ENCODE measurements at regions not wholly inside any gene's neighbourhood (a gene's known extent, or its start where the extent isn't known, plus 50 kb on each side); places are given as distances from the start of the nearest gene placed in this dataset.

DNA sequence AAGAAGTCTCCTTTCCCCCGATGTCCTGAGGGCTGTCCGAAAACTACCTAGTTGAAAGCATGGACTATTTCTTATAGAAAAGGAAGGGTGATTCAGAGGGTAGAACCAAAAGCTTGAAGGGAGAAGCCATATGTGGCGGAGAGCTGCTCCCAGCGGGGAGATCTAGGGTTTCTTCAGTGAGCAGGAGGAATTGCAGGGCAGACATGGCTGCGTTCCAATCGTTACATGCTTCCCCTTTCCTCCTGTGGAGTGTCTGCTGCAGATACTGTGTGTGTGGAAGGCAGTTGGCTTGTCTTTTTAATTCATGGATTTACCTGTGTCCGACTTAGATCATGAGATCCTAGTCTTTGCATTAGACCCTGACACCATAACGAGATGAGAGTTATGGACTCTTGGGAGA, 799.5 kb downstream of the QKI start:
- DNase-seq (ENCODE audit: low read depth), result no peak

DNA sequence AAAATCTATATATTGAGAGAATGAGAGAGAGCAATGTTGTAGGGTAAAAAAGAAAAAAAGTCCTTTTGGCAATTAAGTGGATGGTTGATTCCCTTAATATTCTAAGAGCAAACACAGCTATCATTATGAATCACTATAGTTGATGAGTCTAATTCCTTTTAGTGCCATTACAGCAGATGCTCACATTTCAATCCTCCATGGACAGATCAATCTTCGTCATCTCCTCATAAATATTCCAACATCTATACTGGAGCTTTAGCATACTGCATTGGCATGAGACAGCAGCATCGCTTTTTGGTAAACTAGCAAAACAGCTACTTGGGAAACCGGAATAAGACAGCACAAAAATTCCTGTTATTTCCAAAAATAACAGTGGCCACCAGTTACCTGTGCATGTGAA, 796.7 kb downstream of the QKI start:
- no peak for DNase-seq (ENCODE audit: low read depth)

DNA sequence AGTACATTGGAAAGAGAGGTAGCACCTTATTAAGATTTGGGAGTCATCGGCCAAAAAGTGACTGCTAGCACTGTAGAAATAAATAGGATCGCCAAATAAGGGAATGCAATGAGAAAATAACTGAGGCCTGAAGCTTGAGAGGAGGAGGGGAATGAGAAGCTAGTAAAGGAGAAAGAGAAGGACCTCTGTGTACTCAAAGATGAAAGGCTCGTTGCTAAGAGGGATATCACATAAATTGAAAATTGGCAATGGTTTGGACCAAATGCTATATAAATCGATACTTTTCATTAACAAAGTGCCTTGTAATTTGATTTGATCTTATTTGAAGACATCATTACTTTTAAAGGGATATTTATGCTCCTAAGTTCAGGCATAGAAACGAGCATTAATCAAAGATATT, 796.3 kb downstream of the QKI start:
- no peak for DNase-seq (ENCODE audit: low read depth)

DNA sequence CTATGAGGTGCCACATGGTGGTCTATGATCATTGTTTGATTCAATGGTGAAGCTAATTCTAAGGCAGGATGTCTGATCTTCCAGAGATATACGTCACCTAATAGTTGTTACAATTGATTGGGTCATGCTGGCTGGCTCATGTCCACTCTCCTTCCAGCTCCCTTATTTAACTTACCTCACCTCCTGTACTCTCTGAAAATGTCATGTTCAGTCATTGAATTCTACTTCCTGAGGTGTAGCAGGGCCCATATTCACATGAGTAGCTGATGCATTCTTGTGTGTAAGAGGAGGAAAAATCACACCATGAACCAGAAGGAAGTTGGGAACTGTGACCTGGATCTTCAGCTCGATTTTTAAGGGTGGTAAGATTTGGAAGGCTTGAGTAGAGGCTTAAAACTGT, 795.8 kb downstream of the QKI start:
- no peak for DNase-seq (ENCODE audit: low read depth)

DNA sequence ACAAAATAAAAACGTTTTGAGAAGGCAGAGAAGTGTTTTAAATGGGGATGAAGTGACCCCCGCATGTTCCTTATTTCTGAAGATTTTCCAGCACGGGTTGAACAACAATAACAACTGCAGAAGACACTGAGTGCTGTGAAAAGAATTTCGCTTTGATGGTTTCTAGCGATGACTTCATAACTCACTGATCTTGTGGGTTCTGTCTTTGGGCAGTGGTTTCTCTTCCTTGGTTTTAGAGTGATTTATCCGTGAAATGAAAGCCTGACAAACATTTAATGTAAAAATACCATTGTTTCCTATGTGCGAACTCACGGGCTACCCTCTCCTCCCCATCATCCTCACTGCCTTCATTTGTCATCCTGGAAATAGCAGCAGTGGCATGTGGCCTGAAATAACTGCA, 793.9 kb downstream of the QKI start:
- DNase-seq (ENCODE audit: low read depth), result no peak

DNA sequence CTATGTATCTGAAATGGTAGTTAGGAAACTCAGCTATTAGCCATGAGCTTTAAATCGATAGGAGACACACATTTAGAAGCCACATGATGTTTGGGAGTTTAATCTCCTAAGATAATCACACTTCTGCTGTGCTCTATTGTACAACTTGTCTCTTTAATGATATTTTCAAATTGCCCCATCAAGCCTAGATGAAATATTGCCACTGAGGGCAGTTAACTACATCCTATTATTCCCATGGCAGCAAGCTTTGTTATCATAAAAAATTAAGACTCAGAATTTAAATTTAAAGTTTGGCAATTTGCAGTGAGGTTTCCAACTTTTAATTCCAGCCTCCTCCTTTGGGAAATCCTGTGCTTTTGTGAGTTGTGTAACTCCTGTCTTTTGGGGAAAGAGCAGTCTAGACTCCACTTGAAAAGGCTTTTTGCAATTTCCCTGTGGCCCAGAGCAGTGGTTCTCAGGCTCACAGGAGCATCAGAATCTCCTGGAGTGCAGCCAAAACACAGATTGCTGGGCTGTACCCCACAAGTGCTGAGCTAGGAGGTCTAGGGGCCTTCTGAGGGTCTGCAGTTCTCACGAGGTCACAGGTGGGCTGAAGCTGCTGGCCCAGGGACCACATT, 792.4 kb downstream of the QKI start:
- no peak for DNase-seq (ENCODE audit: low read depth)

DNA sequence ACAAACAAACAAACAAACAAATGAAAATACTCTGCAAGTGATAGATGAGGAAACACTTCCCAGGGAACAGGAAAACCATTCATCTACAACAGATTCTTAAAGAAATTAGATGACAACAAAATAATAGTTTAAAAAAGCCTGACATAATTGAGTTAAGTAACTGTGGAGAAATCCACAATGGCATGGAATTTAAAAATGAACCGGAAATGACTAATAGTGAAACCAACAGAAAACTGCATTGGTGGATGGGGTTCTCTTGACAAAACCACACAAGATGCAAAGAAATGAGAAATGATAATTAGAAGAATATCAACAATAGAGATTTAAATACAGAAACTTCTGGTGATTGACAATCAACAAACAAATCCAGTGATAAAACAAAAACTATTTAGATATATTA, 785.6 kb downstream of the QKI start:
- no peak for DNase-seq (ENCODE audit: low read depth)

DNA sequence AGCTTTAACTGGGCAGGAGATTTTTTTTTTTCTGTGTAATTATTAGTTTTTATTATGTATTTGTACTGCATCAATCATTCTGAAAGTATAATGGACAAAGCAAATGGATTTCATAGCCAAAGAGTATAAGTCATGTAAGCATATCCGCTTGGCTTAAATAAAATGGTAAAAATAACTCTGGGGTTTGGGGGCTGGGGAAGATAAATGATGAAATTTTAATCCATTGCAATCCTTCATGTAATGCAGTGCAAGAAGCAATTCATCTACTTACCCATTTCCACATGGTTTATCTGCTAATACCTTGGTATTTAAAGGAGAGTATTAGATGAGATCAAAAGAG, 781.4 kb downstream of the QKI start:
- DNase-seq (ENCODE audit: low read depth), result no peak

DNA sequence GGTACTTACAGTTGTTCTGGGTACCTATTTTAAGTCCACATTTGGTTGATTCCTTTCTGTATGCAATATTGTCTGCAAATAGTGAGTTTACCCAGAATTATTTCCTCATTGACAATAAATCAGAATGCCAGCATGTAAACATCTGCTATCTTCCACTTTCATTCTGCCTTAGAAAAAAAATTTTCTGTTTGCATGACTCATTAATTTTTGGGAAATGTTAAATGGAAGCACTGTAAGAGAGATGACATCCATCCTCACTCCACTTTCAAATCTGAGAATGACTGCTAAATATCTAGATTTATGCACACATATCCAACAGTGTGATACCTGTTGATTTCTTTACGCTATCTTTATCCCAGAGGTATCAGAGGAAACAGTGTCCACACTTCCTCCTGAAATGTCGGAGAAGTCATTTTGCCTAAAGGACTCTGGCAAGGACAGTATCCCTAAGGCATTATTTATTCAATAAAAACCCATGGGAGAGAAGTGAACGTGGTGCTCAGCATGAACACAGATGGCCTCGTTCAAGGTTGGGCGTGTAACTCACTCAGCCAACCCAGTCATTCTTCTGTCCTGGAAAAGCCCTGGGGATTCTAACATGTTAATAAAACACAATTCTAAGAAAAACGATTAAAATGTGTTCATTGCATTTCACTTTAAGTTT, 780.9 kb downstream of the QKI start:
- no peak for DNase-seq (ENCODE audit: low read depth)

DNA sequence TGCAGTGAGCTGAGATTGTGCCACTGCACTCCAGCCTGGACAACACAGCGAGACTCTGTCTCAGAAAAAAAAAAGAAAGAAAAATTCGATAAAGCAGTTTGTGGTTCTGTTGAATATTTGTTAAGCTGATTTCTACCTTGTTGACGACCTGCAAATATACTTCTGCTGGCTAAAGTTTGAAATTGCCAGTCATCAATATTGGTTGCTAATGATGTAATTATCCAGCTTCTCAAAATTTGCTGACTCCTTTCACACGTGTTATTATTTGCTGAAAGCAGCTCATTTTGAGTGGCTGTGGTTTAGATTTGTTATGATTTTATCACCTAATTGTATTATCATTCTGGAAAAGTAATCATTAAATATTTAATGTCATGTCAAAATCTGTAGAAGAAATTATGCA, 774.3 kb downstream of the QKI start:
- no peak for DNase-seq (ENCODE audit: low read depth)

DNA sequence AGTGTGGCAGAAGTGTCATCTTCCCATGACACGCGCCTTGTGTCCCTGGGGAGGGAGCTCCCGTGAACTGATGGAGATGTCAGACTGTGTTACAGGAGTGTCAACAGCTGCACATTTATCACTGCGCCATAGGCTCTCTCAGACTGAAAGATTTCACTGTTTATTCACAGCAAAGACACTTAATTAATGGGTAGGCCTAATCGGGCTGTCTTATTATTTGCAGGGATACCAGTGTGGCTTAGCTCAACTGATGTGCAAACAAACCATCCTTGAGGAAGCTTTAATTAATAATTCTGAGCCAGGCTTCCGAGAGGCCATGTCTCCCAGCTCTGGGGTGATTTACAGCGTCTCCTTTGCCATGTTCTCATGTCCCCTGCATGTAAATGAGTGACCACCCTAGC, 771.0 kb downstream of the QKI start:
- DNase-seq (ENCODE audit: low read depth), result no peak

DNA sequence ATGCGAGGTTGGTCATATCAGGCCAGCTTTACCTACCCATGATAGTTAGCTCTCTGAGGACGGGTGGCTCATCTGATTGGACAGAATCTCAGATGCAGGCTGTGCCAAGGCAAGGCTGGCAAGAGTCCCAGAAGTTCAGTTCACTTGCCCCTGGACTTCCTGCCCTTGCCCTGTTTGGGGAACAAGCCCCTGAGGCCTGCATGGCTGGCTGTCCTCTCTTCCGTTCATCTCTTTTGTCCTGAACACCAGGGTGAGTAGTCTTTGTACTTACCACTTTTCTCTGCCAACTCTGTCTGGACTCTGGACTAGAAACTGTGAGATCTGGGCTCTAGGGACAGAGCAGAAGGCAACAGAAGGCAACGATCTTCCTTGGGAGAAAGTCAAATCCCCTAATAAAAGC, 769.9 kb downstream of the QKI start:
- no peak for DNase-seq (ENCODE audit: low read depth)

DNA sequence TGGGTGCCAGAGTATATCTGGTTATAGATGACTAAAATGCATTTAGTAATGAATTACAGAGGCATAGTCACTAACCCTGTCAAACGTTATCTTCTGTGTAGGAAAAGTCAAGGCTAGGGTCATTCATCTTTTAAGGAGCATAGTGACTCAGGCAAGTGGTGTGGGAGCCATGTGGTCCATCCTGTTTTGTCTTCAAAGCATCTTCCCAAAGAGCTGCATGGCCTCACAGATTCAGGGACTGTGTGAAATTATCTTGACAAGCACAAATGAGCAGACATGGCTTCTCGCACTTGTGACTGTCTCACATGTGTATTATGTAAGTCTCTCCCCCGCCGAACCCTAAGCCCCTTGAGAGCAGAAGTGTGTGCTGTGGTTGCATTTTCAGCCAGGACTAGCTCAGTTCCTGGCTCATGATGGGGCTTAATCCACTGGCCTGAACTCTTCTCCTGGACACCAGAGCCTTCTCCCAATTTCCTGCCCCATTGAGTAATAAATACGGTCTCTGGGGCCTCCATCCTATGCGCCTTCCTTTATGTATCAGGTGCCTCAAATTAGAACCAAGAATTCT, 769.1 kb downstream of the QKI start:
- DNase-seq (ENCODE audit: low read depth), result no peak

DNA sequence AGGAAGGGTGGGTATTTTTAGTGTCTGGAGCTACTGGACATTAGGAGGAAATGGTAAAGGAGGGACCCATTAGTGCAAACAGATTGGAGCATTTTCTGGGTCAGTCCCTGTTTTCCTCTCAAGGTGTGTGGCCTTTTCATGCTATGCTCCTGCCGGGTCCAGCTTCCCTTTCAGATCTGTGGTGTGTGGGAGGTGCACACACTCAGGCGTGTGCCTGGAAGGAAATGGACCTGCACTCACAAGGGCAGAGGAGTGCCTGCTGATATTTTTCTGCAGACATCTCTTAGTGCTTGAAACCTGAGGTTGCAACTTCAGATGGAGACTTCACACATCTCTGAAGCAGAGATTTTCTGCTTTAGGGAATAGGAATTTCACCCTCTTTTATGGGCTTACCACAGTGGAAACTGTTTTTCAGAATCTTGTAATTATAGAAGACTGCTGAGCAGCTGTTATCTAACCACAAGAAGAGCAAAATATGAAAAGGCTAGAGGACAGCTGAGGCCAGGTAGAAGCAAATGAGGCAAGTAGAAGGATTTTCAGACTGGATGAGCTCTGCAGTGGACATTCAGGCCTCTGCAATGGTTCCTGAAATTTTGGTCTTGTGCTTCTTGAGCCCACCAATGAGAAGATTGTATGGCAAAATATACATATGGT, 764.3 kb downstream of the QKI start:
- DNase-seq (ENCODE audit: low read depth), result no peak

DNA sequence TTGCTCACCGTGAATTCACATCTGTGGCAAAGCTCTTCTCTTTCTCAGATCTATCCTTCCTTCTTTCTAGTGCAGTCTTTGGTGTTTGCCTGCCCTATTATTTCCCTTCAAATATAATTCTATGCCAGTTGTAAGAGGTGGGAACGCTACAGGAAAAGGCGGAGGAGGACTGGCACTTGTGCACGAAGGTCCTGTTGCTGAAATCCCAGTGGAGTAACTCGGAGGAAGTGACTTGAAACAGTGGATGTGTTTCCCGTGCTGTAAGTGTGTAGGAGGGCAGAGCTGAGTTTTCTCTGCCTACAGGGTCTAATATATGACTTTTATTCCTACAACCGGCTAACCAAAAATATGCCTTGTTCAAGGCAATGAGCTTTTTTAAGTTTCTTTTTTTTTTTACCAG, 754.8 kb downstream of the QKI start:
- no peak for DNase-seq (ENCODE audit: low read depth)

DNA sequence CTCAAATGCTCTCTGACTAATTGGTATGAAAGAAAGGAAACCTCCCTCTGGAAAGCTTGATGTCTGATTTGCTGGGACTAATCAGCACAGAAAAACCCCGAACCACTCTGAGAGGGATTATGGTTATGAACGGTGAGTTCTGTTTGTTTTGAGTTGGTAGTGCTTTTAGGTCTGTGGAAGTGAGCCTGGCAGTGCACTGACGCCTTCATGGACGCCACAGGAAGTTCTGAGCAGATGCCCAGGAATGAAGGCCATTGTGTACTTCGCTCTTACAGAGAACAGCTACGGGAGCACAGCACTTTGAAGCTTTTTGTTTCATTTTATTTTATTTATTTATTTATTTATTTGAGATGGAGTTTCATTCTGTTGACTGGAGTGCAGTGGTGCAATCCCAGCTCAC, 754.1 kb downstream of the QKI start:
- DNase-seq (ENCODE audit: low read depth), result no peak

DNA sequence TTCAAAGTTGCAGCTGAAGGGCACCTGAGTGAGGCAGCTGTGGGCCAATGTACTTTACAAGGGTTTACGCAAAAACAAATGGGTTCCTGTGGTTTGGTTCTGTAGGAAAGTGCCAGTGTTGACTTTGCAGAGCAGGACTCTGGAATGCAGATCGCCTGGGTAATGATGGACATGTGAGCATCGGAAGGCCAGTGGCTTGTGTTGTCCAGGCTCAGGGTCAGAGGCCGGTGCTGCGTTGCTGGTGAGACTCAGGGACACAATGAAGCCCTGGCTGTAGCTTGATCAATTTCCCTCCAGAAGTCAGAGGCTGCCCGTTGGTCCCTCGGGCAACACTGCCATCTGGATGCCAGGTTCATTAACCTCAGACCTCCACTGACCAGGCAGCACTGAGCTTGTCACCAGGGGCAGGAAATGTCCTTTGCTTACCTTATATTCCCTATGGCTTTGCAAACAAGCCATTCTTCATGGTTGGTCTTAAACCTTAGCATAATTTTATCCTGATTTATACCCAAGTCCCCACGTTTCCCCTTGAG, 753.4 kb downstream of the QKI start:
- DNase-seq (ENCODE audit: low read depth), result no peak

DNA sequence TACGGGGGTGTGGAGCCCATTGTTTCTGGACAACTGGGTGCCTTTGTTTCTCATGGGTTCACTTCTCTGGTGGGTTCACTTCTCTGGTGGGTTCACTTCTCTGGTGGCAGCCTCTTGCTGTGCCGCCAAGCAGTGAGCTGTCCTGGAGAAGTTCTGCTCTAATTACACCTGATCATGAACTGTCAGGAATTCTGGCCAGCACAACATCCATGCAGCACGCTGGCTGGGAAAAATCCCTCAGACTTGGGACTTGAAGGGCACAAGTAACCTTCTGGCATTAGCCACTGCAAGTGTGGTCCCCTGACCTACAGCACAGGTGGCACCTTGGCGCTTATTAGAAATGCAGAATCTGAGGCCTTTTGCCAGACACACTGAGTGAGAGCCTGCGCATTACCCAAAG, 752.5 kb downstream of the QKI start:
- no peak for DNase-seq (ENCODE audit: low read depth)

DNA sequence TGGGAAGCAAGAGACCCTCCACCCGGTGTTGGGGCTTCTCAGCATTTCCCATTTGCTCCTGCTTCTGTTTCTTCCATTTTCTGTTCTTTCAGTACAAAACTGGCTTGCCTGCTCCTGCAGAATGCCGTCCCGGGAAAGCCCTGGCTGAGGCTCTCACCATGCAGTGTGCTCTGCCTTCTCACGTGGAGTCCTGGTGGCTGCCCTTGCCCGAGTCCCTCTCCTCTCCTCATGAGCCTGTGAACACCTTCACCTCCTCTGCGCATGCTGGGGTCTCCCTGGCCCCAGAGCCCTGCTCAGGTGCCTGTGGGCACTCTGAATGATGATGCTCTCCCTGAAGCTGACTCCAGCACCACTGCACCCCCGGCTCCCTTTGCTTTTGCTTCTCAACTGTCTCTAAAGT, 752.0 kb downstream of the QKI start:
- DNase-seq (ENCODE audit: low read depth), result no peak

DNA sequence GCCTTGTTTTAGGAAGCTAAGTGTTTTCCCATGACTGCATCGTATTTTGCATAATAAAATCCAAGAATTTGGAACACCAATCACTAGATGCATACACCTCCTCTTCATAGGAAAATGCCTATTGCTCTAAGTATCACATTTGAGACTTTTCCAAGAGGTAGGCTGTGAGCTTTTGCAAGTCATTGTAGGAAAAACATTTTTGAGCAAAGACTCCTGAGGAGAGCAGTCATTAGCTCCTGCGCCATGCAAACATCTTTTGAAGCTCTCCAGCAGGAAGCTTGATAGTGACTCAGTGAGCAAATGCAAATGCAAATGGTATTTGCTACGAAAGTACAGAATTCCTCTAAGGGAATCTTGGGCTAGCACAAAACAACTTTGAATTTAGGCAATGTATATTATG, 750.4 kb downstream of the QKI start:
- no peak for DNase-seq (ENCODE audit: low read depth)

DNA sequence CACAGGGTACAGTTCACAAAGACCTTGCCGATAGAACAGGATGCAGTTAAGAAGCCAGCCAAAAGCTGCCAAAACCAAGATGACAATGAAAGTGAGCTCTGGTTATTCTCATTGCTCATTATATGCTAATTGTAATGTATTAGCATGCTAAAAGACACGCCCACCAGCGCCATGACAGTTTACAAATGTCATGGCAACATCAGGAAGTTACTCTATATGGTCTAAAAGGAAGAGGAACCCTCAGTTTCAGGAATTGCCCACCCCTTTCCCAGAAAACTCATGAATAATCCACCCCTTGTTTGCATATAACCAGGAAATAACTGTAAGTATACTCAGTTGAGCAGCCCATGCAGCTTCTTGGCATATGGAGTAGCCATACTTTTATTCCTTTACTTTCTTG, 748.7 kb downstream of the QKI start:
- DNase-seq (ENCODE audit: low read depth), result no peak

DNA sequence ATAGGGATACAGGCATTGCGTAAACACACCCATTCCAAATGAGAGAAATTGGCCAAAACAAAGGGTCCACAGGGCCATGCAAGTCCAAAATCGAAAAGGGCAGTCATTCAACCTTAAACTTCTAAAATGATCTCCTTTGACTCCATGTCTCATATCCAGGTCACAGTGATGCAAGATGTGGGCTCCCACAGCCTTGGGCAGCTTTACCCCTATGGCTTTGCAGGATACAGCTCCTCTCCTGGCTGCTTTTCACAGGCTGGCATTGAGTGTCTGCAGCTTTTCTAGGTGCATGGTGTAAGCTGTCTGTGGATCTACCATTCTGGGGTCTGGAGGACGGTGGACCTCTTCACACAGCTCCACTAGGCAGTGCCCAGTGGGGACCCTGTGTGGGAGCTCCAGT, 744.5 kb downstream of the QKI start:
- DNase-seq (ENCODE audit: low read depth), result no peak

DNA sequence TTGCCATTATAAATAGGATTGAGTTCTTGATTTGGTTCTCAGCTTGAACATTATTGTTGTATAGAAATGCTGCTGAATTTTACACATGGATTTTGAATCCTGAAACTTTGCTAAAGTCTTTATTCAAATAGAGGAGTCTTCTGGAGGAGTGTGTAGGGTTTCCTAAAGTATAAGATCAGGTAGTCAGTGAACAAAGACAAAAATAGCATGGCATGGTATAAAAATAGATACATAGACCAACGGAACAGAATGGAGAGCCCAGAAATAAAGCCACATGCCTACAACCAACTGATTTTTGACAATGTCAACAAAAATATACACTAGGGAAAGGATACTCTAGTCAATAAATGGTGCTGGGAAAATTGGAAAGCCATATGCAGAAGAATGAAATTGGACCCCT, 740.1 kb downstream of the QKI start:
- DNase-seq (ENCODE audit: low read depth), result no peak

DNA sequence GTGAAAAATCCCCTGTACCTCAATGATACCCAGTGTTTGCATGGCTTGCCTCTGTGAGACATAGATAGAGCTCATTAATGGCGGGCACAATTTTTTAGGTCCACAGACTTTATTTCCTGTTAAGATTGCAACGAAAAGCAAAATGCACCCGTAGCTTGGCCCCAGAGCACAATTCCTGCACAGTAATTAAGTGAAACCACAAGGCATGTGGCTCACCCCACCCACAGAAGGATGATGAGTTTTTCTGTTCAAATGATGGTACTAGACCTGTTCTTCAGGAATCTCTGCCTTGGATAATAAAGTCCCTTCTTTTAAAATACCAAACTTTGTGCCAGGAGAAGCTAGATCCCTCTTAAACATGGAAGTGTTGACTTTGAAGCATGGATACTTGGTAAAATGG, 738.1 kb downstream of the QKI start:
- no peak for DNase-seq (ENCODE audit: low read depth)

Data from activated T-helper 9 cell treated with anti-CD3 and anti-CD28 coated beads, Interleukin-2, amount 50 U/mL, for 16 hours (primary cell).